ENCODE measurements at regions not wholly inside any gene's neighbourhood (a gene's known extent, or its start where the extent isn't known, plus 50 kb on each side); places are given as distances from the start of the nearest gene placed in this dataset.
A peak's percentile ranks its signal among the peaks of the same experiment; 100 is the strongest.

GRCh38 chr3:67774676-67775075 lies 120.3 kb upstream of the SUCLG2 start:
- no peak overlapping the region for H3K4ac ChIP-seq (ENCODE audit: low read depth in 1 of 2, low read length in 2 of 2)
- no peak overlapping the region for H2BK120ac ChIP-seq (ENCODE audit: low read depth, low read length)
- no peak overlapping the region for H2BK5ac ChIP-seq (ENCODE audit: low read depth, low read length, poor library complexity, severe bottlenecking)
- no peak for DNase-seq
- no peaks in the 10 kb centered on the region for H3K4me1 ChIP-seq (ENCODE audit: control insufficient read depth, insufficient read depth, low read depth, low read length)
- H3K4me2 ChIP-seq (ENCODE audit: low read length, poor library complexity, severe bottlenecking): no peak overlapping the region
- H3K9me3 ChIP-seq (ENCODE audit: control insufficient read depth, low read length): peaks cover 10% of the 10 kb centered on the region
- no peak overlapping the region for H2AFZ ChIP-seq (ENCODE audit: low read depth, low read length)
- H3K27me3 ChIP-seq (ENCODE audit: control insufficient read depth in 1 of 2, insufficient read depth in 1 of 2, low read length in 2 of 2): no peaks in the 10 kb centered on the region
- H3K18ac ChIP-seq (ENCODE audit: low read depth in 1 of 2, low read length in 2 of 2): no peak overlapping the region
- peak overlapping the region; percentile 62 for H4K91ac ChIP-seq (ENCODE audit: low read length)
- no peak overlapping the region for H3K23ac ChIP-seq (ENCODE audit: low read length in 2 of 2)
- no peak overlapping the region for H3K9ac ChIP-seq (ENCODE audit: low read length)
- H3K36me3 ChIP-seq (ENCODE audit: control insufficient read depth in 1 of 2, insufficient read depth in 2 of 2, low read depth in 1 of 2, low read length in 2 of 2): no peaks in the 10 kb centered on the region
- H3K14ac ChIP-seq (ENCODE audit: low read length in 2 of 2): no peak overlapping the region
- H3K27ac ChIP-seq (ENCODE audit: low read length, poor library complexity, severe bottlenecking): no peak overlapping the region
- 85% methylated on average over 7 of the region's 7 CpGs for WGBS
- no peaks in the 10 kb centered on the region for H3K79me1 ChIP-seq (replicated peaks; ENCODE audit: low read length, poor library complexity, severe bottlenecking)
- H2AK5ac ChIP-seq (ENCODE audit: low read length, severe bottlenecking): no peak overlapping the region
- H3K4me3 ChIP-seq (ENCODE audit: insufficient read depth in 1 of 2, low read depth in 1 of 2, low read length in 2 of 2): no peak overlapping the region
- no peak overlapping the region for H2BK15ac ChIP-seq (ENCODE audit: low read depth, poor library complexity, severe bottlenecking)
- H2BK12ac ChIP-seq (ENCODE audit: low read length in 2 of 2): no peak overlapping the region
- H4K8ac ChIP-seq (ENCODE audit: low read length): no peak overlapping the region

- WGBS: 100% methylated on average over 1 of the region's 2 CpGs
- DNase-seq: peak; percentile 27
- H3K4me3 ChIP-seq (ENCODE audit: insufficient read depth in 1 of 2, low read depth in 1 of 2, low read length in 2 of 2): no peak overlapping the region
- no peaks in the 10 kb centered on the region for H3K27me3 ChIP-seq (ENCODE audit: control insufficient read depth in 1 of 2, insufficient read depth in 1 of 2, low read length in 2 of 2)
- no peak overlapping the region for H3K4me2 ChIP-seq (ENCODE audit: low read length, poor library complexity, severe bottlenecking)
- no peak overlapping the region for H4K91ac ChIP-seq (ENCODE audit: low read length)
- H3K9ac ChIP-seq (ENCODE audit: low read length): no peak overlapping the region
- no peak overlapping the region for H3K14ac ChIP-seq (ENCODE audit: low read length in 2 of 2)
- no peak overlapping the region for H2AK5ac ChIP-seq (ENCODE audit: low read length, severe bottlenecking)
- no peak overlapping the region for H4K8ac ChIP-seq (ENCODE audit: low read length)
- H2BK120ac ChIP-seq (ENCODE audit: low read depth, low read length): no peak overlapping the region
- no peak overlapping the region for H2AFZ ChIP-seq (ENCODE audit: low read depth, low read length)
- H3K23ac ChIP-seq (ENCODE audit: low read length in 2 of 2): no peak overlapping the region
- no peak overlapping the region for H3K27ac ChIP-seq (ENCODE audit: low read length, poor library complexity, severe bottlenecking)
- H2BK15ac ChIP-seq (ENCODE audit: low read depth, poor library complexity, severe bottlenecking): no peak overlapping the region
- no peak overlapping the region for H2BK5ac ChIP-seq (ENCODE audit: low read depth, low read length, poor library complexity, severe bottlenecking)
- no peak overlapping the region for H3K4ac ChIP-seq (ENCODE audit: low read depth in 1 of 2, low read length in 2 of 2)
- no peak overlapping the region for H2BK12ac ChIP-seq (ENCODE audit: low read length in 2 of 2)
- no peak overlapping the region for H3K18ac ChIP-seq (ENCODE audit: low read depth in 1 of 2, low read length in 2 of 2)
- no peaks in the 10 kb centered on the region for H3K4me1 ChIP-seq (ENCODE audit: control insufficient read depth, insufficient read depth, low read depth, low read length)
- H3K9me3 ChIP-seq (ENCODE audit: control insufficient read depth, low read length): peaks cover 10% of the 10 kb centered on the region
- H3K36me3 ChIP-seq (ENCODE audit: control insufficient read depth in 1 of 2, insufficient read depth in 2 of 2, low read depth in 1 of 2, low read length in 2 of 2): no peaks in the 10 kb centered on the region
- no peaks in the 10 kb centered on the region for H3K79me1 ChIP-seq (replicated peaks; ENCODE audit: low read length, poor library complexity, severe bottlenecking)
Observed at GRCh38 chr3:67765575-67765974, 111.2 kb upstream of the SUCLG2 start.

- no peak overlapping the region for H4K8ac ChIP-seq (ENCODE audit: low read length)
- H2BK5ac ChIP-seq (ENCODE audit: low read depth, low read length, poor library complexity, severe bottlenecking): no peak overlapping the region
- no peak overlapping the region for H3K14ac ChIP-seq (ENCODE audit: low read length in 2 of 2)
- no peaks in the 10 kb centered on the region for H3K27me3 ChIP-seq (ENCODE audit: control insufficient read depth in 1 of 2, insufficient read depth in 1 of 2, low read length in 2 of 2)
- no peak overlapping the region for H3K23ac ChIP-seq (ENCODE audit: low read length in 2 of 2)
- no peaks in the 10 kb centered on the region for H3K4me1 ChIP-seq (ENCODE audit: control insufficient read depth, insufficient read depth, low read depth, low read length)
- H4K91ac ChIP-seq (ENCODE audit: low read length): no peak overlapping the region
- H3K9me3 ChIP-seq (ENCODE audit: control insufficient read depth, low read length): peaks cover 3% of the 10 kb centered on the region
- H2BK15ac ChIP-seq (ENCODE audit: low read depth, poor library complexity, severe bottlenecking): no peak overlapping the region
- H3K4me2 ChIP-seq (ENCODE audit: low read length, poor library complexity, severe bottlenecking): no peak overlapping the region
- H3K27ac ChIP-seq (ENCODE audit: low read length, poor library complexity, severe bottlenecking): no peak overlapping the region
- no peak overlapping the region for H3K4ac ChIP-seq (ENCODE audit: low read depth in 1 of 2, low read length in 2 of 2)
- no peak overlapping the region for H2AFZ ChIP-seq (ENCODE audit: low read depth, low read length)
- DNase-seq: no peak
- H3K4me3 ChIP-seq (ENCODE audit: insufficient read depth in 1 of 2, low read depth in 1 of 2, low read length in 2 of 2): no peak overlapping the region
- no peak overlapping the region for H3K9ac ChIP-seq (ENCODE audit: low read length)
- H2BK12ac ChIP-seq (ENCODE audit: low read length in 2 of 2): no peak overlapping the region
- H2BK120ac ChIP-seq (ENCODE audit: low read depth, low read length): no peak overlapping the region
- no peaks in the 10 kb centered on the region for H3K79me1 ChIP-seq (replicated peaks; ENCODE audit: low read length, poor library complexity, severe bottlenecking)
- H2AK5ac ChIP-seq (ENCODE audit: low read length, severe bottlenecking): no peak overlapping the region
- no peaks in the 10 kb centered on the region for H3K36me3 ChIP-seq (ENCODE audit: control insufficient read depth in 1 of 2, insufficient read depth in 2 of 2, low read depth in 1 of 2, low read length in 2 of 2)
- H3K18ac ChIP-seq (ENCODE audit: low read depth in 1 of 2, low read length in 2 of 2): no peak overlapping the region
- WGBS: no CpG with 5 or more reads among the region's 1 CpG
Observed at GRCh38 chr3:67745296-67745695, 90.9 kb upstream of the SUCLG2 start.

- Histone ChIP-seq H3K27ac (ENCODE audit: low read length, poor library complexity, severe bottlenecking) (no peak overlapping the region), H3K36me3 (ENCODE audit: control insufficient read depth in 1 of 2, insufficient read depth in 2 of 2, low read depth in 1 of 2, low read length in 2 of 2) (no peaks in the 10 kb centered on the region), H3K4me3 (ENCODE audit: insufficient read depth in 1 of 2, low read depth in 1 of 2, low read length in 2 of 2) (no peak overlapping the region), H3K79me1 (replicated peaks; ENCODE audit: low read length, poor library complexity, severe bottlenecking) (no peaks in the 10 kb centered on the region), H3K14ac (ENCODE audit: low read length in 2 of 2) (no peak overlapping the region), H3K4me2 (ENCODE audit: low read length, poor library complexity, severe bottlenecking) (no peak overlapping the region), H2BK15ac (ENCODE audit: low read depth, poor library complexity, severe bottlenecking) (no peak overlapping the region), H2BK12ac (ENCODE audit: low read length in 2 of 2) (no peak overlapping the region), H3K4me1 (ENCODE audit: control insufficient read depth, insufficient read depth, low read depth, low read length) (no peaks in the 10 kb centered on the region), H4K91ac (ENCODE audit: low read length) (no peak overlapping the region), H2BK5ac (ENCODE audit: low read depth, low read length, poor library complexity, severe bottlenecking) (no peak overlapping the region), H3K9ac (ENCODE audit: low read length) (no peak overlapping the region), H3K4ac (ENCODE audit: low read depth in 1 of 2, low read length in 2 of 2) (no peak overlapping the region), H3K18ac (ENCODE audit: low read depth in 1 of 2, low read length in 2 of 2) (no peak overlapping the region), H3K9me3 (ENCODE audit: control insufficient read depth, low read length) (no peaks in the 10 kb centered on the region), H3K23ac (ENCODE audit: low read length in 2 of 2) (no peak overlapping the region), H2BK120ac (ENCODE audit: low read depth, low read length) (no peak overlapping the region), H2AK5ac (ENCODE audit: low read length, severe bottlenecking) (no peak overlapping the region), H3K27me3 (ENCODE audit: control insufficient read depth in 1 of 2, insufficient read depth in 1 of 2, low read length in 2 of 2) (no peaks in the 10 kb centered on the region), H2AFZ (ENCODE audit: low read depth, low read length) (no peak overlapping the region), H4K8ac (ENCODE audit: low read length) (no peak overlapping the region)
- DNase-seq: no peak
Observed at GRCh38 chr3:67744699-67745098, 90.3 kb upstream of the SUCLG2 start.
